Mucosa of stomach (tissue), 1 donor: ENCODE measurements at regions not wholly inside any gene's neighbourhood (a gene's known extent, or its start where the extent isn't known, plus 50 kb on each side); places are given as distances from the start of the nearest gene placed in this dataset.

Experiments
- H3K27me3 ChIP-seq: one replicate; pipeline ENCODE4 v1.7.0; 2013; ENCODE audit warnings: mild to moderate bottlenecking, low read length; ENCODE audit not compliant: control insufficient read depth, insufficient read depth
- H3K36me3 ChIP-seq: one replicate; pipeline ENCODE4 v1.7.0; 2013; ENCODE audit warnings: low read length; ENCODE audit not compliant: control insufficient read depth, insufficient read depth
- H3K4me1 ChIP-seq: one replicate; pipeline ENCODE4 v1.7.0; 2013; ENCODE audit warnings: mild to moderate bottlenecking, low read length; ENCODE audit not compliant: control insufficient read depth, insufficient read depth
- H3K4me3 ChIP-seq: one replicate; pipeline ENCODE4 v1.7.0; 2013; ENCODE audit warnings: low read length
- H3K9ac ChIP-seq: one replicate; pipeline ENCODE4 v1.7.0; 2013; ENCODE audit warnings: mild to moderate bottlenecking, low read length, moderate library complexity
- H3K9me3 ChIP-seq: one replicate; pipeline ENCODE4 v1.7.0; 2013; ENCODE audit warnings: mild to moderate bottlenecking, low read length, moderate library complexity; ENCODE audit not compliant: control insufficient read depth
- donor health status: Pancreatic carcinoma.

DNA sequence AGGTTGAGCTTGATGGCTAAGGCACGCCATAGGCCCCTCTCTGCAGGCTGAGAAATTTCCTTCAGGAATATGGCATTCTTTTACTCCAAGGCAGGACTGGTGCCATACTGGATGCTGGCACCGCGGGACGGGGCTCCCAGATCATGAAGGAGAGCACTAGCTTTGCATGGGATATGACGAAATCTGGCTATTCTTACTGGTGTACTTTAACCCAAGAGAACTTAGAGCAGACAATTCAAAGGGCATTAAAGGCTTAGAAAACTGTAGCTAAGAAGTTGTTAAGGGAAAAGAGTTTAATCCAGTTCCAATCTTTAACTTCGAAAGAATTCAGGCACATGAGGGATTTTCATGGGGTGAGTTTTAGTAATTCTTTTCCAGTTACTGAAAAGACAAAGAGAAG is 204.4 kb upstream of the ESRRG start:
- no peaks in the 10 kb centered on the region for H3K9me3 ChIP-seq
- no peak overlapping the region for H3K4me3 ChIP-seq

DNA sequence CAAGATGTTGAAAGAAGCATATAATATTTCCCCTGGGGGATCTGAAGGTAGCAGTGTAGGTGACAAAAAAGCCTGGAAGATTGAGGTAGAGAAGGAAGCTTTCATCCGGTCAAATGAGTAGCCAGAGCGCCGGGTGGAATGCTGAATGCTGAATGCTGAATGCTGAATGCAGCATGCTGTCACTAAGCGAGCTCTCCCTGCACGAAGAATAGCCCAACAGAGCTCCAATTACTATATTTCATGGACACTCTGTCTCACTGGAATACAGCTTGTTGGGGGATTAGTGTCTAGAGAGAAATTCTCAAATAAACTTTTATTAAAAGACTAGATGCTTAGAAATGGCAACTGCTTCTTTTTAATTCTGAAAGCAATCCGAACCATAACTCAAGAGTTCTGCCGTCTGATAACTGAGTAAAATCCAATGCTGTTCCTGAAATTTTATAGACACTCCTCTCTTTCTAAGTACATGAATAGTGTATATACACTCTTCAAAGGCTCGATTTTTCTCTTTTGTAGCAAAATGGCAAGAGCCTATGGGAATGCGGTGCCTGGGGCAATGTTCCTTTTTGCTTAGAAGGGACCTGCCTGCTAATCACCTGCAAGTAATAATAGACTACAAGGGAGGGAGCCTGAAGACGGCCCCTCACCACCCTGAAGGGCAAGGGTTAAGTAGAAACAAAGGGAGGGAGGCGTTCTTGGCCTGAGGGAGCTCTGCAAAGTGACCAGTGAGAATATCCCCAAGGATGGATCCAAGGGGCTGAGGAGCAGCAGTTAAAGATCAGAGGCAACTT is 203.7 kb upstream of the ESRRG start:
- Histone ChIP-seq H3K9me3 (no peaks in the 10 kb centered on the region), H3K4me3 (no peak overlapping the region), H3K4me1 (no peaks in the 10 kb centered on the region), H3K36me3 (no peaks in the 10 kb centered on the region), H3K9ac (no peak overlapping the region), H3K27me3 (no peaks in the 10 kb centered on the region)

More for the DNA sequence above, 204.4 kb upstream of the ESRRG start:
- H3K27me3 ChIP-seq: no peaks in the 10 kb centered on the region
- H3K36me3 ChIP-seq: no peaks in the 10 kb centered on the region
- no peaks in the 10 kb centered on the region for H3K4me1 ChIP-seq
- H3K9ac ChIP-seq: no peak overlapping the region

DNA sequence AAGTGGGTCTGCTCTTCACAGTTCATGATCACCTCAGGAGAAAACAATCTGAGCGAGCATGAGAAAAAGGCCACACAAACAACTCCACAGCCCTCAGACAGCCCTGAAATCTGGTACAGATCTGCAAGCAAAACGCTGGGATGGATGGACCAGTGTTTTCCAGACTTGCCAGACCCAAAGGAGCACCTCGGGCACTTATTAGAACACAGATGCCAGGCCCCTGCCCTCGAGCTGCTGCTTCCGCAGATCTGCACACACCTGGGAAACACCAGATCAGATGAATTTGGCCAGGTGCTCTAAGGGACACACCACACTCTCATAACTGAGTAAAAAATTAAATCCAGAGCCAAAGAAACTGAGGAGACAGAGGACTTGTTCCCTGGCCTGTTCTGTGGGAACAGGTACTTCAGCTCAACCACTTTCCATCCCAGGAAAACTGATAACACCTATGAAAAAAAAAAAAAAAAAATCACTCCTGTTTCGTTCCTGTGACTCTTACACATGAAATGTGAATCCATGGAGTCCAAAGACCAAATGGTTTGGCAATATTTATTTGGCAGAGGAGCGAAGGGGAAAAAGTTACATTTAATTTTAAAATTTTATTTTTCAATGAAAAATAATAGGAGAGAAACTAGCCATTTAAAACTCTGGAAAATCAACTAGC is 202.9 kb upstream of the ESRRG start:
- Histone ChIP-seq H3K27me3 (no peaks in the 10 kb centered on the region), H3K9me3 (no peaks in the 10 kb centered on the region), H3K36me3 (no peaks in the 10 kb centered on the region), H3K4me1 (no peaks in the 10 kb centered on the region), H3K4me3 (no peak overlapping the region), H3K9ac (no peak overlapping the region)

DNA sequence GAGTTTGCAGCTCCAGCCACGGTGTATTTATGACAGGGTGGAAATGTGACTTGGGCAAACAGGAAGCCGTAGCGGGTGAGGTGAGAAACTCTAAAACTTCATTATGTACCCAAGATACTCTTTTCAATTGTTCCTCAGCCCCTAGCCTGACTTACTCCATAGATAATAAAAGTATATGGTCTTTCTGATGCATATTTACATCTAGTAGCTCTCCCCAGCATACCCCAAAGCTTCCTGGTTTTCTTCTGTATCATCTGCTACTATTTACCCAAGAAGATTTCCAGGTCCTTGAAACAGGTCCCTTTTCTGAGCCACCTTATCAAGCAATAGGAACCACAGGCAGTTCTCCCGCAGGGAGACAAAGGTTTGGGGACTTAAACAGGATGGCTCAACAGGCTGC is 201.5 kb upstream of the ESRRG start:
- Histone ChIP-seq H3K27me3 (no peaks in the 10 kb centered on the region), H3K9ac (no peak overlapping the region), H3K4me1 (no peaks in the 10 kb centered on the region), H3K4me3 (no peak overlapping the region), H3K36me3 (no peaks in the 10 kb centered on the region), H3K9me3 (no peaks in the 10 kb centered on the region)

DNA sequence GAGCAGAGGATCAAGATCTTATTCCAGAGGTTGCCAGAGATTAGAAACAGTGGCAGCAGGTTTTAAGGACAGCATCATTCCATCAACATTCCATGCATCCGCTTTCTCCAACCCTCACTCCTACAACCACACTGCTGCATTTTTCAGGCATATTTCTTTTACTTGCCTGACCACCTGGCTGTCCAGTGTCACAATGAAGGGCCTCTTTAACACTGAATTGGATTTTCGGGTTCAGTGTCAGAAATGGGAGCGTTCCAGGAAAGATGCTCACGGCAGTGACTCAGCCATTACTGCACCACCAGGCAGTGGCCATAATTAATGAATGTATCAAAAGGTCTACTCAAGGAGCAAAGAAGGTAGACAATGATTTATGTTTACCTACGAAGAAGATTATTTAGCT is 200.4 kb upstream of the ESRRG start:
- no peaks in the 10 kb centered on the region for H3K27me3 ChIP-seq
- no peaks in the 10 kb centered on the region for H3K36me3 ChIP-seq
- no peak overlapping the region for H3K4me3 ChIP-seq
- H3K9ac ChIP-seq: no peak overlapping the region
- H3K4me1 ChIP-seq: no peaks in the 10 kb centered on the region
- no peaks in the 10 kb centered on the region for H3K9me3 ChIP-seq

DNA sequence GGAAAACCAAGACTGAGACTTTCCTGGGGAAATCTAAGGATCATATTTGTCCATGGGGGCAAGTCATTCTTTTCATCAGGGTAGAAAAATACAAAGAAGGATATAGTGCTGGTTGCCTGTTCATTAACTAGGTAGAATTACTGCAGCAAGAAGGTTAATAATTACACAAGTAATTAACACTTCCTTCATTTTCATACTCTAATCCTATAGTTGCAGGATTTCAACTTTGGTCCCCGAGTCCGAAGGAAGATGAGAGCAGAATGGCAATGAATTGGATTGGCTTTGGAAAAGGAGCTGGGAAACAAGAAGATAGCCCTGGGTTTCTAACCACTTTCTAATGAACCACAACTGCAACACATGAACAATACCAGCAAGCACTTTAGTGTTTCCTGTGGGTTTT is 199.2 kb upstream of the ESRRG start:
- no peaks in the 10 kb centered on the region for H3K4me1 ChIP-seq
- H3K9me3 ChIP-seq: no peaks in the 10 kb centered on the region
- H3K4me3 ChIP-seq: no peak overlapping the region
- H3K36me3 ChIP-seq: no peaks in the 10 kb centered on the region
- no peaks in the 10 kb centered on the region for H3K27me3 ChIP-seq
- H3K9ac ChIP-seq: no peak overlapping the region

DNA sequence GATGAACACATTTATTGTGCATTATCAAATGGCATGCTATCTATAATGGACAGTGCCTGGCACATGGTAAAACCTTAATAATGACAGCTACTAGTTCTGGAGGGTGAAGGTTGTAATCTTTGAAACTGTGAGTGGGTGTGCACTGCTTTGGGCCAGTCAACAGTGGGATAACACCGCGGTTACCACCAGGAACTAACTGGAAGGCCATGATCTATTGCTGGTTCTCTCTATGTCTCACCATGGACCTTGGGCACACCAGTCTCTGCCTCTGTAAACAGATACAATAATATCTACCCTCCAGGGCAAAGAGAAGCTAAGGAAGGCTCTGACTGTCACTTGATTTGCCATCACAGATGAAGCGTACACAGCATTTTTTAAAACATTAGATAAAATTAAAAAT is 198.6 kb upstream of the ESRRG start:
- Histone ChIP-seq H3K9ac (no peak overlapping the region), H3K4me3 (no peak overlapping the region), H3K4me1 (no peaks in the 10 kb centered on the region), H3K36me3 (no peaks in the 10 kb centered on the region), H3K9me3 (no peaks in the 10 kb centered on the region), H3K27me3 (no peaks in the 10 kb centered on the region)

DNA sequence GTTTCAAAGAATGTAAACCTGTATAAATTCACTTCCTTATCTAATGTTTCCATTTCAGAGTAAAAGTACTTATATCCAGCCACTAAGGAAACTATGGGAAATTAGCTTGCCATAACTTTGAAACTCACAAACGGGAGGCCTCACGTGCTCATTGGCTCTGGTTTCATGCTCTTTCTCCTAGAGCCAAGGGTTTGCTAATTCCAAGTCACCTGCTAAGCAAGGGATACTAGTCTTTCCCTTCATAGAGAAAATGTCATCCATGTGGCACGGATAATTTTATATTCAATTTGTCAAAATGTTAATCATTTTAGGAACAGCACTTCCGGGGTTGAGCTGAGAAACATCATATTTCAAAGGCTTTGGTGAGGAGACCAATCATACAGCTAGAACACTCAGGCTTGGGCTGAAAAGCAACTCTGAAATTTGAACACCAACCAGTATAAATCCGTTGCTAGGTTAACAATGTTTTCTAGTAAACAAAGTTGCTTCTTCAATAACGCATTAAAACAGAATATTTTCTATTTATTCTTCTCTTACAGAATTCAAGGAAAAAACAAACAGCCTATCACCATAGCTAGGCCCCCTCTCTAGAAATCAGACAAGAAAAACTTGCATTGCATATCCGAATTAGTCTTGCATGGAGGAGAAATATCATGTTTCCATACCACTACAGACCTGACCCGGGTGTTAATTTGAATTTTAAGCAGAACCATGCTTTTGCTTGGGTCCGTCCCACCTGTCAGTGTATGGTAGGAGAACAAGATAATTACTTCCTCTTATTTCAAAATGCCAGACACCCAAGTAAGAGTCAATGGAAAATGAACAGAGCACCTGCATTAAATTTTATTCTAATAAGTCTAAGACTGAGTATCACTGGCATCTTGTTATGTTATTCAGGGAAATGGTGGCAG is 196.1 kb upstream of the ESRRG start:
- no peaks in the 10 kb centered on the region for H3K27me3 ChIP-seq
- no peaks in the 10 kb centered on the region for H3K4me1 ChIP-seq
- H3K9me3 ChIP-seq: no peaks in the 10 kb centered on the region
- no peak overlapping the region for H3K4me3 ChIP-seq
- no peak overlapping the region for H3K9ac ChIP-seq
- no peaks in the 10 kb centered on the region for H3K36me3 ChIP-seq

DNA sequence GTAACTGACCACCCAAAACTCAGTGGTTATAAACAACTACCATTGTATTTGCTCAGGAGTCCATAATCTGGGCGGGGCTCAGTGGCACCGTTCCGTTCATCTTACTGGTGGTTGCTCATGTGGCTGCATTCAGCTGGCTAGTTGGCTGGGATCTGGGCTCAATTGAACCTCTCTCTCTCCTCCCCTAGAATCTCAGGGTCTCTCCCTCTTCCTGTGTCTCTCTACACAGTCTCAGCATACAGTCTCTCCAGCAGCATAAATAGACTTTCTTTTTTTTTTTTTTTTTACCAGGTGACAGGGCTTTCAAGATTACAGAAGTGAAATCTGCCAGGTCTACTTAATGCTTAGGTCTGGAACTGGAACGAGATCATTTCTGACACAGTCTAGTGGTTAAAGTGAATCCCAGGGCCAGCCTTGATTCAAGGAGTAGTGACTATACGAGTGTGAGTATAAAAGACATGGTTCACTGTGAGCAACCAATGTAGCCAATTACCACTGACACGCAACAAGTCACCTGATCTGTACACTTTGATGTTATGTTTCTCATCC is 193.7 kb upstream of the ESRRG start:
- H3K27me3 ChIP-seq: no peaks in the 10 kb centered on the region
- H3K36me3 ChIP-seq: no peaks in the 10 kb centered on the region
- no peak overlapping the region for H3K4me3 ChIP-seq
- no peak overlapping the region for H3K9ac ChIP-seq
- H3K4me1 ChIP-seq: no peaks in the 10 kb centered on the region
- H3K9me3 ChIP-seq: no peaks in the 10 kb centered on the region

DNA sequence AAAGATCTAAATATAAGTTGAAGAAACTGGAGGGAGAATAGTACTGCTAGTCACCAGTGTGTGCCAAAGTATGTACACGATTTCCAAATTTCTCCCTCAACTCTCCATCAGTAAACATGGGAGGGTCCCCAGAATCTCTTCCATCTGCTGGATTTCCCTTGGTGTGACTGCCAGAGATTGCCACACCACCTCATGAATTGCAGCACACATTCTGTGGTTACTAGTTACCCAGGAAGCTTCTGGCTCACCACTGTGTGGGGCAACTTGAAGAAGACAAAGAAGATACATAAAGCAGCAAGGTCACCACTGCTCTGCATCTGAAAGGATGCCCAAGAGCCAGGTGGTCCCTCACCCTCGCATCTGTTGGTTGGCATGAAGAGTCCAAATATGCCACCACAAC is 191.7 kb upstream of the ESRRG start:
- no peaks in the 10 kb centered on the region for H3K4me1 ChIP-seq
- H3K27me3 ChIP-seq: no peaks in the 10 kb centered on the region
- no peak overlapping the region for H3K4me3 ChIP-seq
- H3K9ac ChIP-seq: no peak overlapping the region
- no peaks in the 10 kb centered on the region for H3K36me3 ChIP-seq
- H3K9me3 ChIP-seq: no peaks in the 10 kb centered on the region

DNA sequence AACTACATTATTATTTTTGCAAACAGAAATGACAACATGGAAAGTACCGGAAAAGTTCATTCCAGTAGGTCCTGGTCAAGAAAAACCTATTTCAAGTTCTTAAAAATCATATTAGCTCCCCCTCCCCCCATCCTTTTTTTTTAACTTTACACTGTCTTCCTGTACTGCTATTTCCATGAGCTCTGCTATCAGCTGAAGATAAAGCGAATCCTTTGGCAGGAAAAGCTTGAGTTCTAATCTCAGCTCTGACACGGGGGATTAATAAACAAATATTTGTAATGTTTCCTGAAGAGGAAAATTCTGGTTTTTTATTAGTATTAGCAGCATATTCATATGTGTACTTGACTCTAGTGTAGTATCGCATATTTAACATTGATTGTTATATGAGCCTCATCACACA is 190.7 kb upstream of the ESRRG start:
- Histone ChIP-seq H3K4me3 (no peak overlapping the region), H3K27me3 (no peaks in the 10 kb centered on the region), H3K36me3 (no peaks in the 10 kb centered on the region), H3K9me3 (no peaks in the 10 kb centered on the region), H3K4me1 (no peaks in the 10 kb centered on the region), H3K9ac (no peak overlapping the region)
